GM10266 (cell line): ENCODE measurements at regions not wholly inside any gene's neighbourhood (a gene's known extent, or its start where the extent isn't known, plus 50 kb on each side); places are given as distances from the start of the nearest gene placed in this dataset.

Experiments
- DNase-seq: peaks from one replicate; pipeline ENCODE4 v3.0.0; 2012; ENCODE audit errors: extremely low spot score
- CTCF ChIP-seq: IDR thresholded peaks from 2 replicates; pipeline ENCODE4 v1.5.1; 2012; ENCODE audit warnings: mild to moderate bottlenecking, low read depth; ENCODE audit not compliant: control insufficient read depth, insufficient read depth; ENCODE audit errors: missing control alignments

- DNase-seq: no peak
- no peak for TF ChIP-seq CTCF
Measured at GRCh38 chr12:124655048-124655697, 87.8 kb upstream of the NCOR2 start.

- no peak for TF ChIP-seq CTCF
Measured at GRCh38 chr12:124654666-124655047, 87.2 kb upstream of the NCOR2 start.

DNA sequence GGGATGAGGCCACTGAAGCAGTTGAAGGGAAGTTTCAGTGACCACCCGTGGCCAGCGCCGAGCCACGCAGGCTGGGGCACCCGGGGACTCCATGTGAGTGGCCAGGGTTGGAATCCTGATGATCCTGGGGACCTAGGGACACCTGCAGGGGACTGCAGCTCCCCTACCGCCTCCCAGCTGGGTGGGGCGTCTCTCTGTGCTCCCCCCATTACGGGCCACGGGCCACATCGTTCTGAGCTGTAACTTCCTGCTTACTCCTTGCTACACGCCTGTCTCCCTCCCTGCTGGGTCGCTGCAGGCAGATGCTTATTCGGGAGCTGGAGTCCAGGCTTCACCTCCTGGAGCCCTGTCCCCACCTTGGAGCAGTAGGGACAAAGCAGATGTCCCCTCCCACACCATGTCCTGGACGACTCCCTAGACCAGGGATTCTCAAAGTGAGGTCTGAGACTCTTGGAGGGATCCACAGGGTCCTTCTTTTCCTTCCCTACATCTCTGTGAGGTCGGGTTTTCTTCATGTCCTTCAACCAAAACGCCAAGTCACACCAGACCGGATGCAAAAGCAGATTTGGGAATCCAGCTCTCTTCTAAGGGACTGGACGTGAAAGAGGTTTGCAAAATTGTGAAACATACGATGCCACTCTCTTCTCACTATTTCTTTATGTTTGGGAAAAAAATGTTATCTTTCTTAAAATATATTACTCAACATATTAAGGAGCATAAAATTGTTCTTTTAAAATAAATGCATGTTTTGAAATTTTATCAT lies 85.9 kb upstream of the NCOR2 start:
- DNase-seq: no peak
- TF ChIP-seq CTCF: no peak

More at GRCh38 chr12:124654666-124655047, 87.2 kb upstream of the NCOR2 start:
- DNase-seq: no peak

DNA sequence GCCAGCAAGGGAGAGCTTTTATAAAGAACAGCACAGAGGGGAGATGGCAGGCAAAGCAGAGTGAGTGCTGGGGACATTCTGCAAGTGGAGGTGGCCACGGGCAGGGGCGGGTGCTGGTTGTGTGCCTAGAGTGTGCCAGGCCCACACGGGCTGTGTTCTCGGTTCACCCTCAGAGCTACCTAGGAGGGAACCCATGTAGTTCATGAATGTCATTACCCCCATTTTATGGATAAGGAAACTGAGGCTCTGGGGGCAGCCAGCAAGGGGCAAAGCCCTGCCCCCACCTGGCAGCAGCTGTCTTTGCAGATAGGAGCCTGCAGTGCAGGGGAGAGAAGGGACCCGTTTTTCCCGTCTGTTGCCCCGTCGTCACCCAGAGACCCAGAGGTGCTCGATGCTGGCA lies 85.2 kb upstream of the NCOR2 start:
- TF ChIP-seq CTCF: no peak
- no peak for DNase-seq

DNA sequence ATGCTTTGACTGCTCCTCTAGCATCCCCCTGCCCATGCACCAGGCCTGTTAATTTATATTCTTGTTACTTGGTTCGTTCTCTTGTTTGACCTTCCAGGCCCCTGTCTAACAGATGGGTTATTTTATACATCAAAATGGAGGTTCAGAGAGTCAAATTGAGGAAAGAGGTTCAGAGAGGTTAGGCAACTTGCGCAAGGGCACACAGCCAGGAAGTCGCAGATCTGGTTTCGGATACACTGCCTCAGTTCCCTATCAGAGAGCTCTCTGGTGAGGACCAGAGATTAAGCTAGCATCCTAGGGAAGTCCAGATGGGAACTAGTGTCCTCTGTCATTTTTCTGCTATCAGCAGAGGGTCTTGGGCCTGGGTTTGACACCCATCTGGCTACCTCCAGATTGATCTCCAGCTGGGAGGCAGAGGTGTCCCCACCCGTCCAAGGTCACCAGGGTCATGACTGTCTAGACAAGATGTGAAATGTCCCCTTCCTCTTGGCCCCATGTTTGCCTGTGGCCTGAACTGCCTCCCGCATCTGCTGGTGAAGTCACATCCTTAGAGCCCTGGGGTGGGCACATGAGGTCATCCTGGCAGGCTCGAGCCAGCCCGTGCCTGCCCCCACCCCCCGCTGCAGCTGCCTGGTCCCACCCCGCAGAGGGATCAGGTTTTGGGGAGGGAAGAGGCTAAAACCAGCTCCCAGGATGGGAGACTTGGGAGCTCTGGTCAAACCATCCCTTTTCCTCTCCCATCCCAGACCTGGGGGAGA lies 84.3 kb upstream of the NCOR2 start:
- TF ChIP-seq CTCF: no peak
- DNase-seq: no peak

DNA sequence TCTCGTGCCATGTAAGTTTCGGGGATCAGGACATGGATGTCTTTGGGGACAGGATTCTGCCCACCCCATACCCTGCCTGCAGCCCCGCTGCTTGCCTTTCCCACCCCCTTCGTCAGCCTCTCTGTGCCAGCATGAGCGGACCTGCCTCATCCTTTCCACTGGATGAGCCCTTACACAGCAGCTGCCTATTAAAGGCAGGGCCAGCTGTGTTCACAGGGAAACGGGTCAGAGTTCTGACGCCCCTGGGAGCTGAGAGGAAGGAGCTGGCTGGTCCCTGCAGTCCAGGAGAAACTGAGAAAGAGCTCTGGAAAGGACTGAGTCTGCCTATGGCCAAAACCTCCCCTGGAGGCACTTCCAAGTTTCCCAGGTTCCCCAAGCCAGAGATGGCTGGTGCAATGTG lies 83.5 kb upstream of the NCOR2 start:
- DNase-seq: no peak

More for the DNA sequence above, 83.5 kb upstream of the NCOR2 start:
- no peak for TF ChIP-seq CTCF
